NK-92 treated with Interleukin-12 subunit alpha and Interleukin-12 subunit beta, amount 100 ng/mL, for 24 hours (cell line): ENCODE measurements at regions not wholly inside any gene's neighbourhood (a gene's known extent, or its start where the extent isn't known, plus 50 kb on each side); places are given as distances from the start of the nearest gene placed in this dataset.
"Not testable (repeated sequence)": the region's sequence is repeated elsewhere in the genome, so short reads cannot be mapped to it uniquely, and the experiment has no call there.

Experiments
- DNase-seq: peaks from one replicate; lab custom pipeline; 2025; lab: John Stamatoyannopoulos, UW

- no peak for DNase-seq
Observed at GRCh38 chr4:126853715-126854114, 779.0 kb upstream of the INTU start.

GRCh38 chr4:126856906-126857305 is 775.9 kb upstream of the INTU start:
- DNase-seq: no peak

GRCh38 chr4:126859314-126859713 is 773.4 kb upstream of the INTU start:
- no peak for DNase-seq

- no peak for DNase-seq
Observed at GRCh38 chr4:126859872-126860271, 772.9 kb upstream of the INTU start.

GRCh38 chr4:126860308-126860707 is 772.4 kb upstream of the INTU start:
- no peak for DNase-seq

- no peak for DNase-seq
Observed at GRCh38 chr4:126869967-126870366, 762.8 kb upstream of the INTU start.

GRCh38 chr4:126871810-126872209 is 760.9 kb upstream of the INTU start:
- DNase-seq: no peak

- DNase-seq: no peak
Observed at GRCh38 chr4:126874533-126874932, 758.2 kb upstream of the INTU start.

GRCh38 chr4:126888968-126889367 is 743.8 kb upstream of the INTU start:
- DNase-seq: no peak

GRCh38 chr4:126890383-126890782 is 742.4 kb upstream of the INTU start:
- DNase-seq: no peak

GRCh38 chr4:126890994-126891393 is 741.8 kb upstream of the INTU start:
- no peak for DNase-seq

GRCh38 chr4:126894963-126895362 is 737.8 kb upstream of the INTU start:
- DNase-seq: no peak

GRCh38 chr4:126895988-126896570 is 736.7 kb upstream of the INTU start:
- DNase-seq: no peak

- no peak for DNase-seq
Observed at GRCh38 chr4:126897038-126897437, 735.7 kb upstream of the INTU start.

GRCh38 chr4:126898815-126899214 is 733.9 kb upstream of the INTU start:
- DNase-seq: no peak

- DNase-seq: no peak
Observed at GRCh38 chr4:126899331-126899801, 733.4 kb upstream of the INTU start.

GRCh38 chr4:126906466-126906865 is 726.3 kb upstream of the INTU start:
- DNase-seq: no peak

GRCh38 chr4:126907389-126907788 is 725.4 kb upstream of the INTU start:
- DNase-seq: no peak

- no peak for DNase-seq
Observed at GRCh38 chr4:126916049-126916625, 716.6 kb upstream of the INTU start.

GRCh38 chr4:126916626-126917140 is 716.1 kb upstream of the INTU start:
- no peak for DNase-seq

GRCh38 chr4:126922328-126922938 is 710.3 kb upstream of the INTU start:
- not testable (repeated sequence) for DNase-seq

- DNase-seq: no peak
Observed at GRCh38 chr4:126924237-126924636, 708.5 kb upstream of the INTU start.

GRCh38 chr4:126930059-126930458 is 702.7 kb upstream of the INTU start:
- not testable (repeated sequence) for DNase-seq
